ENCODE measurements at regions not wholly inside any gene's neighbourhood (a gene's known extent, or its start where the extent isn't known, plus 50 kb on each side); places are given as distances from the start of the nearest gene placed in this dataset.
"Not testable (repeated sequence)": the region's sequence is repeated elsewhere in the genome, so short reads cannot be mapped to it uniquely, and the experiment has no call there.

- DNase-seq: peak; percentile 29
Measured at GRCh38 chr3:10109-10996, 186.2 kb upstream of the CHL1 start.

- DNase-seq: no peak
Measured at GRCh38 chr3:11734-12133, 184.8 kb upstream of the CHL1 start.

- DNase-seq: no peak
Measured at GRCh38 chr3:14652-15051, 181.9 kb upstream of the CHL1 start.

GRCh38 chr3:16366-16765 is 180.2 kb upstream of the CHL1 start:
- DNase-seq: no peak

GRCh38 chr3:20421-20820 is 176.1 kb upstream of the CHL1 start:
- no peak for DNase-seq

GRCh38 chr3:24006-24405 is 172.6 kb upstream of the CHL1 start:
- DNase-seq: no peak

GRCh38 chr3:25056-25455 is 171.5 kb upstream of the CHL1 start:
- no peak for DNase-seq

- not testable (repeated sequence) for DNase-seq
Measured at GRCh38 chr3:35985-36384, 160.6 kb upstream of the CHL1 start.

- DNase-seq: not testable (repeated sequence)
Measured at GRCh38 chr3:42871-43744, 153.5 kb upstream of the CHL1 start.

- no peak for DNase-seq
Measured at GRCh38 chr3:44028-44676, 152.4 kb upstream of the CHL1 start.

GRCh38 chr3:44941-45340 is 151.6 kb upstream of the CHL1 start:
- DNase-seq: not testable (repeated sequence)

- no peak for DNase-seq
Measured at GRCh38 chr3:46576-46975, 150.0 kb upstream of the CHL1 start.

- not testable (repeated sequence) for DNase-seq
Measured at GRCh38 chr3:53441-53840, 143.1 kb upstream of the CHL1 start.

- no peak for DNase-seq
Measured at GRCh38 chr3:54240-54639, 142.3 kb upstream of the CHL1 start.

GRCh38 chr3:56672-57071 is 139.9 kb upstream of the CHL1 start:
- DNase-seq: no peak

- no peak for DNase-seq
Measured at GRCh38 chr3:59854-60253, 136.7 kb upstream of the CHL1 start.

- DNase-seq: no peak
Measured at GRCh38 chr3:63095-63765, 133.3 kb upstream of the CHL1 start.

- DNase-seq: no peak
Measured at GRCh38 chr3:69690-70089, 126.9 kb upstream of the CHL1 start.

- DNase-seq: no peak
Measured at GRCh38 chr3:72776-73175, 123.8 kb upstream of the CHL1 start.

- no peak for DNase-seq
Measured at GRCh38 chr3:73271-73670, 123.3 kb upstream of the CHL1 start.

GRCh38 chr3:74676-75243 is 121.8 kb upstream of the CHL1 start:
- no peak for DNase-seq

- no peak for DNase-seq
Measured at GRCh38 chr3:75260-75659, 121.3 kb upstream of the CHL1 start.

GRCh38 chr3:79542-79941 is 117.0 kb upstream of the CHL1 start:
- DNase-seq: no peak
